IMR-90 (cell line): ENCODE measurements at regions not wholly inside any gene's neighbourhood (a gene's known extent, or its start where the extent isn't known, plus 50 kb on each side); places are given as distances from the start of the nearest gene placed in this dataset.

ENCODE experiments used
- FOS ChIP-seq: fragments of 150-350 bp; IDR thresholded peaks from 2 replicates; pipeline ENCODE4 v1.6.1; 2016; ENCODE audit warnings: low read depth, low read length
- MAZ ChIP-seq: IDR thresholded peaks from 2 replicates; pipeline ENCODE4 v1.6.1; 2012; ENCODE audit warnings: low read depth, mild to moderate bottlenecking, low read length, improper control_type of control experiment, moderate library complexity, borderline replicate concordance
- MXI1 ChIP-seq: IDR thresholded peaks from 2 replicates; pipeline ENCODE4 v1.6.1; 2012; ENCODE audit warnings: low read depth, mild to moderate bottlenecking, low read length, moderate library complexity, borderline replicate concordance
- POLR2A ChIP-seq: IDR thresholded peaks from 2 replicates; pipeline ENCODE4 v1.6.1; 2012; ENCODE audit warnings: mild to moderate bottlenecking, low read depth, low read length
- RAD21 ChIP-seq: IDR thresholded peaks from 2 replicates; pipeline ENCODE4 v1.6.1; 2012; ENCODE audit warnings: low read length, improper control_type of control experiment
- SMC3 ChIP-seq: fragments of 150-350 bp; IDR thresholded peaks from 2 replicates; pipeline ENCODE4 v1.6.1; 2016; ENCODE audit warnings: low read depth, mild to moderate bottlenecking, antibody characterized with exemption, low read length, moderate library complexity
- TF ChIP-seq, protein P1 (sequence below): fragments of 150-350 bp; IDR thresholded peaks from 2 replicates; pipeline ENCODE4 v1.6.1; 2017; ENCODE audit warnings: mild to moderate bottlenecking, antibody characterized with exemption, low read length, low read depth
- TF ChIP-seq, protein P2 (sequence below): conservative IDR thresholded peaks from 2 replicates; pipeline ENCODE4 v1.5.1; 2012; ENCODE audit warnings: mild to moderate bottlenecking, low read depth, low read length, improper control_type of control experiment
- TF ChIP-seq, protein P3 (sequence below): fragments of 150-350 bp; IDR thresholded peaks from 2 replicates; pipeline ENCODE4 v1.6.1; 2016; ENCODE audit warnings: low read depth, mild to moderate bottlenecking, low read length, moderate library complexity, borderline replicate concordance

DNA sequence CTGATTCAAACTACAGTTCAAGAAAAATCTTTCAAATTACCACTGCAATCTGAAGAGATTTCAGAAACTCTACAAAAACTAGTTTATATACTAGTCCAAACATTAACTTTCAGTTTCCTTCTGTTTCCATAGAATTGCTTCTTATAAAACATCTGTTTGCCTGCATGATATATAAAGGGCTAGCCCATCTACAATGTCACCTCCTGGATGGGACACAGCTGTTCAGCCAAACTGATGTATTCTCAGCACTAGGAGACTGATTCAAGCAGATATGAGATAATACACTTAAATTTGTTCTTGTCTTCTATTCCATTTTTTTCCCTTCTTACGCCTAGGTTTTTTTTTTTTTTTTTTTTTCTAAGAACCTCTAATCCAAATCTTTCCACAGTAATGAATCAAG, 1569.7 kb upstream of the IGFBP7 start:
- TF ChIP-seq, protein P1, sequence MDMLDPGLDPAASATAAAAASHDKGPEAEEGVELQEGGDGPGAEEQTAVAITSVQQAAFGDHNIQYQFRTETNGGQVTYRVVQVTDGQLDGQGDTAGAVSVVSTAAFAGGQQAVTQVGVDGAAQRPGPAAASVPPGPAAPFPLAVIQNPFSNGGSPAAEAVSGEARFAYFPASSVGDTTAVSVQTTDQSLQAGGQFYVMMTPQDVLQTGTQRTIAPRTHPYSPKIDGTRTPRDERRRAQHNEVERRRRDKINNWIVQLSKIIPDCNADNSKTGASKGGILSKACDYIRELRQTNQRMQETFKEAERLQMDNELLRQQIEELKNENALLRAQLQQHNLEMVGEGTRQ = no peak
- TF ChIP-seq, protein P2, sequence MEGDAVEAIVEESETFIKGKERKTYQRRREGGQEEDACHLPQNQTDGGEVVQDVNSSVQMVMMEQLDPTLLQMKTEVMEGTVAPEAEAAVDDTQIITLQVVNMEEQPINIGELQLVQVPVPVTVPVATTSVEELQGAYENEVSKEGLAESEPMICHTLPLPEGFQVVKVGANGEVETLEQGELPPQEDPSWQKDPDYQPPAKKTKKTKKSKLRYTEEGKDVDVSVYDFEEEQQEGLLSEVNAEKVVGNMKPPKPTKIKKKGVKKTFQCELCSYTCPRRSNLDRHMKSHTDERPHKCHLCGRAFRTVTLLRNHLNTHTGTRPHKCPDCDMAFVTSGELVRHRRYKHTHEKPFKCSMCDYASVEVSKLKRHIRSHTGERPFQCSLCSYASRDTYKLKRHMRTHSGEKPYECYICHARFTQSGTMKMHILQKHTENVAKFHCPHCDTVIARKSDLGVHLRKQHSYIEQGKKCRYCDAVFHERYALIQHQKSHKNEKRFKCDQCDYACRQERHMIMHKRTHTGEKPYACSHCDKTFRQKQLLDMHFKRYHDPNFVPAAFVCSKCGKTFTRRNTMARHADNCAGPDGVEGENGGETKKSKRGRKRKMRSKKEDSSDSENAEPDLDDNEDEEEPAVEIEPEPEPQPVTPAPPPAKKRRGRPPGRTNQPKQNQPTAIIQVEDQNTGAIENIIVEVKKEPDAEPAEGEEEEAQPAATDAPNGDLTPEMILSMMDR = no peak
- TF ChIP-seq POLR2A (no peak), RAD21 (no peak), MXI1 (no peak), SMC3 (no peak), MAZ (no peak), FOS (no peak)
- TF ChIP-seq, protein P3, sequence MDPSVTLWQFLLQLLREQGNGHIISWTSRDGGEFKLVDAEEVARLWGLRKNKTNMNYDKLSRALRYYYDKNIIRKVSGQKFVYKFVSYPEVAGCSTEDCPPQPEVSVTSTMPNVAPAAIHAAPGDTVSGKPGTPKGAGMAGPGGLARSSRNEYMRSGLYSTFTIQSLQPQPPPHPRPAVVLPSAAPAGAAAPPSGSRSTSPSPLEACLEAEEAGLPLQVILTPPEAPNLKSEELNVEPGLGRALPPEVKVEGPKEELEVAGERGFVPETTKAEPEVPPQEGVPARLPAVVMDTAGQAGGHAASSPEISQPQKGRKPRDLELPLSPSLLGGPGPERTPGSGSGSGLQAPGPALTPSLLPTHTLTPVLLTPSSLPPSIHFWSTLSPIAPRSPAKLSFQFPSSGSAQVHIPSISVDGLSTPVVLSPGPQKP = no peak
